Neural cell (in vitro differentiated cells): ENCODE measurements at regions not wholly inside any gene's neighbourhood (a gene's known extent, or its start where the extent isn't known, plus 50 kb on each side); places are given as distances from the start of the nearest gene placed in this dataset.

Experiments used
- EP300 ChIP-seq: fragments of 450-650 bp; conservative IDR thresholded peaks from 2 replicates; pipeline ENCODE4 v1.6.1; 2014; ENCODE audit warnings: antibody characterized with exemption, mild to moderate bottlenecking, moderate library complexity; ENCODE audit not compliant: poor library complexity, severe bottlenecking
- EZH2 ChIP-seq: fragments of 200-600, 300-800 bp; shearing (Covaris generic), sonication (generic); IDR thresholded peaks from 2 replicates; pipeline ENCODE4 v1.6.1; 2014; ENCODE audit warnings: antibody characterized with exemption, low read length, borderline replicate concordance, mild to moderate bottlenecking; ENCODE audit not compliant: insufficient read depth, poor library complexity, severe bottlenecking
- MXI1 ChIP-seq: fragments of 450-650 bp; conservative IDR thresholded peaks from 2 replicates; pipeline ENCODE4 v1.6.1; 2014; ENCODE audit warnings: antibody characterized with exemption, mild to moderate bottlenecking; ENCODE audit not compliant: poor library complexity, severe bottlenecking
- POLR2AphosphoS5 ChIP-seq: IDR thresholded peaks from 2 replicates; pipeline ENCODE4 v1.6.1; 2012
- RAD21 ChIP-seq: fragments of 450-650 bp; conservative IDR thresholded peaks from 2 replicates; pipeline ENCODE4 v1.6.1; 2014; ENCODE audit warnings: antibody characterized with exemption, mild to moderate bottlenecking, moderate library complexity
- SMC3 ChIP-seq: fragments of 450-650 bp; conservative IDR thresholded peaks from 2 replicates; pipeline ENCODE4 v1.6.1; 2014; ENCODE audit warnings: antibody characterized with exemption, mild to moderate bottlenecking, moderate library complexity; ENCODE audit not compliant: poor library complexity
- TAF1 ChIP-seq: IDR thresholded peaks from 2 replicates; pipeline ENCODE4 v1.6.1; 2012; ENCODE audit warnings: low read depth
- TF ChIP-seq, protein P1 (sequence below): IDR thresholded peaks from 2 replicates; pipeline ENCODE4 v1.6.1; 2012; ENCODE audit warnings: borderline replicate concordance
- TF ChIP-seq, protein P2 (sequence below): fragments of 450-650 bp; IDR thresholded peaks from 2 replicates; pipeline ENCODE4 v1.5.1; 2014; ENCODE audit warnings: antibody characterized with exemption, mild to moderate bottlenecking, moderate library complexity; ENCODE audit not compliant: poor library complexity, severe bottlenecking

DNA sequence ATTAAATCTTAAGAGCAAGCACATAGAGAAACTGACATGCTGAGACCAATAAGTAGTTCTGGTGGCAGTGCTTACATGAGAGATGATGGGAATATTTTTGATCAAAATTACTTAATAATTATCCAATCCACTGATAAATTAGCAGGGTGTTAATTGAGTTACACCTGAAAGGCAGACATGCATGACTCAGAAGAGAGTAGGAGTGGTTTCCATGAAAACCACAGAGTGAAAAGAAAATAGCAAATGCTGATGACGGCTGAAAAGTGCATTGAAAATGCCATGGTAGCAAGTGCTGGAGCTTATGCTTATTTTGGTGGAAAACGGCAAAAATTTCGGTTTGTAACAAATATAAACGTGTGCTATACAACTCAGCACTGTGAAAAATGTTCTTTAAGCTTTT is 267.8 kb upstream of the LRRN1 start:
- TF ChIP-seq, protein P1, sequence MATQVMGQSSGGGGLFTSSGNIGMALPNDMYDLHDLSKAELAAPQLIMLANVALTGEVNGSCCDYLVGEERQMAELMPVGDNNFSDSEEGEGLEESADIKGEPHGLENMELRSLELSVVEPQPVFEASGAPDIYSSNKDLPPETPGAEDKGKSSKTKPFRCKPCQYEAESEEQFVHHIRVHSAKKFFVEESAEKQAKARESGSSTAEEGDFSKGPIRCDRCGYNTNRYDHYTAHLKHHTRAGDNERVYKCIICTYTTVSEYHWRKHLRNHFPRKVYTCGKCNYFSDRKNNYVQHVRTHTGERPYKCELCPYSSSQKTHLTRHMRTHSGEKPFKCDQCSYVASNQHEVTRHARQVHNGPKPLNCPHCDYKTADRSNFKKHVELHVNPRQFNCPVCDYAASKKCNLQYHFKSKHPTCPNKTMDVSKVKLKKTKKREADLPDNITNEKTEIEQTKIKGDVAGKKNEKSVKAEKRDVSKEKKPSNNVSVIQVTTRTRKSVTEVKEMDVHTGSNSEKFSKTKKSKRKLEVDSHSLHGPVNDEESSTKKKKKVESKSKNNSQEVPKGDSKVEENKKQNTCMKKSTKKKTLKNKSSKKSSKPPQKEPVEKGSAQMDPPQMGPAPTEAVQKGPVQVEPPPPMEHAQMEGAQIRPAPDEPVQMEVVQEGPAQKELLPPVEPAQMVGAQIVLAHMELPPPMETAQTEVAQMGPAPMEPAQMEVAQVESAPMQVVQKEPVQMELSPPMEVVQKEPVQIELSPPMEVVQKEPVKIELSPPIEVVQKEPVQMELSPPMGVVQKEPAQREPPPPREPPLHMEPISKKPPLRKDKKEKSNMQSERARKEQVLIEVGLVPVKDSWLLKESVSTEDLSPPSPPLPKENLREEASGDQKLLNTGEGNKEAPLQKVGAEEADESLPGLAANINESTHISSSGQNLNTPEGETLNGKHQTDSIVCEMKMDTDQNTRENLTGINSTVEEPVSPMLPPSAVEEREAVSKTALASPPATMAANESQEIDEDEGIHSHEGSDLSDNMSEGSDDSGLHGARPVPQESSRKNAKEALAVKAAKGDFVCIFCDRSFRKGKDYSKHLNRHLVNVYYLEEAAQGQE, result no peak
- TF ChIP-seq EZH2 (no peak), POLR2AphosphoS5 (no peak), RAD21 (no peak), EP300 (no peak), SMC3 (no peak), TAF1 (no peak), MXI1 (no peak)
- TF ChIP-seq, protein P2, sequence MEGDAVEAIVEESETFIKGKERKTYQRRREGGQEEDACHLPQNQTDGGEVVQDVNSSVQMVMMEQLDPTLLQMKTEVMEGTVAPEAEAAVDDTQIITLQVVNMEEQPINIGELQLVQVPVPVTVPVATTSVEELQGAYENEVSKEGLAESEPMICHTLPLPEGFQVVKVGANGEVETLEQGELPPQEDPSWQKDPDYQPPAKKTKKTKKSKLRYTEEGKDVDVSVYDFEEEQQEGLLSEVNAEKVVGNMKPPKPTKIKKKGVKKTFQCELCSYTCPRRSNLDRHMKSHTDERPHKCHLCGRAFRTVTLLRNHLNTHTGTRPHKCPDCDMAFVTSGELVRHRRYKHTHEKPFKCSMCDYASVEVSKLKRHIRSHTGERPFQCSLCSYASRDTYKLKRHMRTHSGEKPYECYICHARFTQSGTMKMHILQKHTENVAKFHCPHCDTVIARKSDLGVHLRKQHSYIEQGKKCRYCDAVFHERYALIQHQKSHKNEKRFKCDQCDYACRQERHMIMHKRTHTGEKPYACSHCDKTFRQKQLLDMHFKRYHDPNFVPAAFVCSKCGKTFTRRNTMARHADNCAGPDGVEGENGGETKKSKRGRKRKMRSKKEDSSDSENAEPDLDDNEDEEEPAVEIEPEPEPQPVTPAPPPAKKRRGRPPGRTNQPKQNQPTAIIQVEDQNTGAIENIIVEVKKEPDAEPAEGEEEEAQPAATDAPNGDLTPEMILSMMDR, result no peak
